Caco-2 (cell line): ENCODE measurements at regions not wholly inside any gene's neighbourhood (a gene's known extent, or its start where the extent isn't known, plus 50 kb on each side); places are given as distances from the start of the nearest gene placed in this dataset.

Source experiments
- BruUV-seq: library from RNA; stranded (reverse); fragments of 400-500 nt; replicated peaks from 2 replicates; lab custom pipeline; 2021; lab: Mats Ljungman, UMichigan
- CTCF ChIA-PET: fragments of 300-600 bp; sonication (Branson Sonifier 250); formaldehyde crosslinking; loops from one replicate; lab custom pipeline; 2022; ENCODE audit warnings: antibody characterized with exemption; lab: Charles Lee
- POLR2A ChIA-PET: fragments of 300-600 bp; sonication (Branson Sonifier 250); formaldehyde crosslinking; loops from one replicate; lab custom pipeline; 2022; ENCODE audit warnings: antibody characterized with exemption; lab: Charles Lee
- DNase-seq, 2 experiments: peaks; one replicate each; pipeline versions ENCODE4 v3.0.0 to v3.0.0-alpha.2; 2020 to 2022
- H3K27me3 ChIP-seq: replicated peaks from 2 replicates; pipeline ENCODE4 v1.6.0; 2011; ENCODE audit warnings: low read length; ENCODE audit not compliant: control insufficient read depth, insufficient read depth
- H3K36me3 ChIP-seq: 2 replicates; pipeline ENCODE4 v1.5.1; 2011; ENCODE audit warnings: low read length; ENCODE audit not compliant: control insufficient read depth, insufficient read depth
- H3K4me1 ChIP-seq: fragments of 250-450 bp; sonication (Bioruptor Pico); 2 replicates; pipeline ENCODE4 v1.5.1; 2020; ENCODE audit warnings: mild to moderate bottlenecking
- H3K4me3 ChIP-seq: 2 replicates; pipeline ENCODE4 v1.5.1; 2011; ENCODE audit warnings: low read depth, mild to moderate bottlenecking, control low read depth, low read length
- H3K9me3 ChIP-seq: fragments of 250-450 bp; sonication (Bioruptor Pico); 2 replicates; pipeline ENCODE4 v1.5.1; 2020; ENCODE audit warnings: mild to moderate bottlenecking, moderate library complexity
- H3K27ac Mint-ChIP-seq: one replicate; pipeline ENCODE4 v1.8.0; 2022; ENCODE audit warnings: mixed read lengths; ENCODE audit not compliant: unreplicated experiment
- H3K27me3 Mint-ChIP-seq: one replicate; pipeline ENCODE4 v1.8.0; 2022; ENCODE audit warnings: mixed read lengths; ENCODE audit not compliant: insufficient read depth, unreplicated experiment
- H3K36me3 Mint-ChIP-seq: one replicate; pipeline ENCODE4 v1.8.0; 2022; ENCODE audit warnings: mild to moderate bottlenecking, mixed read lengths; ENCODE audit not compliant: insufficient read depth, unreplicated experiment
- H3K4me1 Mint-ChIP-seq: one replicate; pipeline ENCODE4 v1.8.0; 2022; ENCODE audit warnings: low read depth, mixed read lengths; ENCODE audit not compliant: unreplicated experiment
- H3K4me3 Mint-ChIP-seq: one replicate; pipeline ENCODE4 v1.8.0; 2022; ENCODE audit warnings: mild to moderate bottlenecking, moderate library complexity, mixed read lengths; ENCODE audit not compliant: unreplicated experiment
- H3K9me3 Mint-ChIP-seq: one replicate; pipeline ENCODE4 v1.8.0; 2022; ENCODE audit warnings: mixed read lengths; ENCODE audit not compliant: unreplicated experiment
- CTCF ChIP-seq, 2 experiments: fragments of 200-600 bp in 1 of 2; IDR thresholded peaks; 1 replicate in 1 of 2; 2 replicates in 1 of 2; pipeline versions ENCODE4 v1.5.1 to v1.8.0; 2011 to 2022; ENCODE audit warnings: antibody characterized with exemption in 1 of 2, control low read depth in 1 of 2, inconsistent platforms in 1 of 2, low read depth in 1 of 2, low read length in 1 of 2, mild to moderate bottlenecking in 1 of 2, moderate library complexity in 1 of 2; ENCODE audit not compliant: insufficient read depth in 1 of 2, severe bottlenecking in 1 of 2, unreplicated experiment in 1 of 2
- intact Hi-C: fragments of 100-400 bp; cut with micrococcal nuclease; formaldehyde crosslinking; loops from one replicate; pipeline ENCODE4 v1.10.0; 2022; ENCODE audit not compliant: unreplicated experiment

- Histone ChIP-seq H3K4me1 (peaks cover 2% of the 10 kb centered on the region), H3K27me3 (no peaks in the 10 kb centered on the region), H3K36me3 (no peaks in the 10 kb centered on the region), H3K9me3 (no peaks in the 10 kb centered on the region), H3K4me3 (no peak overlapping the region)
- Mint-ChIP-seq H3K4me1 (peaks cover 7% of the 10 kb centered on the region), H3K36me3 (no peaks in the 10 kb centered on the region), H3K27me3 (peaks cover 2% of the 10 kb centered on the region), H3K27ac (no peak overlapping the region), H3K4me3 (no peak overlapping the region), H3K9me3 (no peaks in the 10 kb centered on the region)
- TF ChIP-seq CTCF (IDR thresholded peaks at IDR 0.05; ENCODE audit: insufficient read depth in 1 of 2, low read depth in 1 of 2, low read length in 1 of 2, severe bottlenecking in 1 of 2, unreplicated experiment in 1 of 2) = no peak
- ChIA-PET CTCF (no interaction called here), POLR2A (no interaction called here)
- BruUV-seq = no TSS peak
- DNase-seq = no peak
- intact Hi-C loops = no loop called here
These were observed 52.8 kb upstream of the ANTXRL start for GRCh38 chr10:46234026-46234425.

DNA sequence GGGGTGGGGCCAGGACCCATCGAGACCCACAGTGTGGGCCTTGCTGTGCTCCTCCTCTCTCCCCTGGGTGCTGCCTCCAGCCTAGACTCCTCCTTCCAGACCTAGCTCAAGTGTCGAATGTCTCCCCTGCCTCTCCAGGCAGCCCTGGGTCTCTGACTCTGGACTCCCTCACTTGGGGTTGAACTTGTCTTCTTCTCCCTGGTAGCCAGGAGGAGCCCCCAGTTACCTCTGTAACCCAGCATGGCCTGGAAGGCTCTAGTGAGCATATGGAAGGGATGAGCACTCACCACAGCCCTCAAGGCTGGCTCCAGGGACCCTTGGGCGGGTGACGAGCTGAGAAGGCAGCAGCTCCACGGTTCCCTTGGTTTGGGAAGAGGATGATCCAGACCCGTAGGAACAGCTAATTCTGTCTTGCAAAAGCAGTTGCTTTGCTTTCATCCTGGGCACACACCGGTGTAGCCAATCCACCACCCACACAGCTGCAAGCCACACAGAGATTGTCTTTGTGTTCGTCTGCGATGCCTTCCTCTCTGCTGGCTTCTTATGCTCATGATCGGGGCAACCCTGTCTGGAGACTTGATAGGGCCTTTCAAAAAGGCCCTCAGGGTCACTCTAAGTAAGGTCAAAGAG is 52.3 kb upstream of the ANTXRL start:
- no peaks in the 10 kb centered on the region for H3K36me3 ChIP-seq
- H3K27me3 ChIP-seq = no peaks in the 10 kb centered on the region
- Mint-ChIP-seq H3K4me1 (peaks cover 2% of the 10 kb centered on the region), H3K36me3 (no peaks in the 10 kb centered on the region), H3K27me3 (peaks cover 2% of the 10 kb centered on the region), H3K27ac (no peak overlapping the region), H3K4me3 (no peak overlapping the region), H3K9me3 (no peaks in the 10 kb centered on the region)
- POLR2A ChIA-PET = no interaction called here
- H3K4me3 ChIP-seq = no peak overlapping the region
- CTCF ChIA-PET = no interaction called here
- BruUV-seq = no TSS peak
- no peaks in the 10 kb centered on the region; the same call in 1 of the 2 replicates for H3K4me1 ChIP-seq
- no peak for DNase-seq
- intact Hi-C loops = no loop called here
- H3K9me3 ChIP-seq = no peaks in the 10 kb centered on the region
- no peak for TF ChIP-seq CTCF (IDR thresholded peaks at IDR 0.05; ENCODE audit: insufficient read depth in 1 of 2, low read depth in 1 of 2, low read length in 1 of 2, severe bottlenecking in 1 of 2, unreplicated experiment in 1 of 2)

DNA sequence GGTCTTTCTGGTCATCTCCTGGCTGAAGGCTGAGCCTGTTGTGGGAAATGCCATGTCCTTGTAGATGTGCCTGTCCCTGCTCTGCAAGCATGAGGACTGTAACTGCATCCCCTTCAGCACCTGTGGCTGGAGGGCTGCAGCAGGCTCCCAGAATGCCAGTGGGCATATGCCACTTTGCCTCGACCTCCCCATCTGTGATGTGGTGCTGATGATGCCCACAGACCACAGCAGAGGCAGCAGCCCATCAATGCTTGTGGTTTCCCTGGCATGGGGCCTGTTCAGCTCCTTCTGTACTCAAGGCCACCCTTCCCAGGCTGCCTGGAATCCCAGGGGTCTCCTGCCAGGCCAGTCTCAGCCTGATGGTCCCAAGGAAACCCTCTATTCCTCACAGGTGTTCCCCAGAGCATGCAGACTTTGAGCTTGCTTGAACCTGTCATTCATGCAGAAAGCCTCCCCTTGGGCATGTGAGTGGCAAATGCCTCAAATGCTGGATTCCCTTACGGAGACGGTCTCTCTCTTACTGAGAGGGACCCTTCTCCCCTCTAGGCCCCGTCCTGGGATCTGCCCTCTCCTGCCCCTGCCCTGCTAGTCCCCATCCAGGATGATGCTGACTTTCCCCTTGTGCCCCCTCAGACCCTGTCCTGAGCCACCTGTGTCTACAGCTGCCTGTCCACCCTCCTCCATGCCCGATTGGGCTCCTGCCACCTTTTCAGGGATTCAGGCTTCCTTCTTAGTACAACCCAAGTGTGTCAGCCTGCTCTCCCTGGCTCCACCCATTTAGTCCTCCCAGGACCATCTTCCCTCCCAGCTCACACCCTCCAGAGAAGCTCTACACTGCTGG is 50.9 kb upstream of the ANTXRL start:
- no peaks in the 10 kb centered on the region for H3K4me1 Mint-ChIP-seq
- Histone ChIP-seq H3K27me3 (no peaks in the 10 kb centered on the region; the same call in 1 of the 2 replicates), H3K4me1 (no peaks in the 10 kb centered on the region), H3K36me3 (no peaks in the 10 kb centered on the region), H3K9me3 (no peaks in the 10 kb centered on the region), H3K4me3 (no peak overlapping the region)
- CTCF ChIA-PET = interaction anchor here (0.9 kb wide), 1 partner anchor 18 kb away, joined by 3 read pairs; no protein-coding TSS in a partner anchor
- H3K36me3 Mint-ChIP-seq = no peaks in the 10 kb centered on the region
- no peak overlapping the region for H3K4me3 Mint-ChIP-seq
- H3K9me3 Mint-ChIP-seq = no peaks in the 10 kb centered on the region
- POLR2A ChIA-PET = no interaction called here
- H3K27me3 Mint-ChIP-seq = peaks cover 2% of the 10 kb centered on the region
- intact Hi-C loops = no loop called here
- H3K27ac Mint-ChIP-seq = no peak overlapping the region
- TF ChIP-seq CTCF (IDR thresholded peaks at IDR 0.05; ENCODE audit: insufficient read depth in 1 of 2, low read depth in 1 of 2, low read length in 1 of 2, severe bottlenecking in 1 of 2, unreplicated experiment in 1 of 2) = no peak
- DNase-seq = no peak
- BruUV-seq = no TSS peak
